Panc1 (cell line): ENCODE measurements at regions not wholly inside any gene's neighbourhood (a gene's known extent, or its start where the extent isn't known, plus 50 kb on each side); places are given as distances from the start of the nearest gene placed in this dataset.

Source experiments
- ATAC-seq: fragments of 200-7000 bp; cut with Tn5 transposase; 2 replicates; pipeline ENCODE4 v1.9.1; 2020; ENCODE audit warnings: mild to moderate bottlenecking, moderate library complexity
- BruUV-seq: library from RNA; stranded (reverse); fragments of 400-500 nt; replicated peaks from 2 replicates; lab custom pipeline; 2021; lab: Mats Ljungman, UMichigan
- CTCF ChIA-PET: fragments of 300-600 bp; sonication (Branson Sonifier 250); formaldehyde crosslinking; loops from one replicate; lab custom pipeline; 2022; ENCODE audit warnings: antibody characterized with exemption; lab: Charles Lee
- POLR2A ChIA-PET: fragments of 300-600 bp; sonication (Branson Sonifier 250); formaldehyde crosslinking; loops from one replicate; lab custom pipeline; 2022; ENCODE audit warnings: antibody characterized with exemption; lab: Charles Lee
- DNase-seq: peaks from one replicate; pipeline ENCODE4 v3.0.0-alpha.2; 2010; ENCODE audit warnings: low read depth, low spot score
- H3K27ac ChIP-seq: 2 replicates; pipeline ENCODE4 v1.5.1; 2011; ENCODE audit warnings: mild to moderate bottlenecking, low read length, inconsistent platforms
- H3K27me3 ChIP-seq: fragments of 200-500 bp; sonication (Bioruptor generic); 2 replicates; pipeline ENCODE4 v1.6.0; 2014; ENCODE audit warnings: low read length, inconsistent platforms; ENCODE audit not compliant: control insufficient read depth, insufficient read depth
- H3K36me3 ChIP-seq: fragments of 200-500 bp; sonication (Bioruptor generic); 2 replicates; pipeline ENCODE4 v1.5.1; 2014; ENCODE audit warnings: inconsistent platforms, mild to moderate bottlenecking, low read length, moderate library complexity; ENCODE audit not compliant: control insufficient read depth, insufficient read depth
- H3K4me1 ChIP-seq: 2 replicates; pipeline ENCODE4 v1.5.1; 2011; ENCODE audit warnings: inconsistent platforms, mild to moderate bottlenecking, low read length, moderate library complexity; ENCODE audit not compliant: control insufficient read depth, insufficient read depth
- H3K4me3 ChIP-seq, 2 experiments: 2 replicates each; pipeline ENCODE4 v1.5.1; 2011 to 2012; ENCODE audit warnings: low read depth in 2 of 2, low read length in 2 of 2, mild to moderate bottlenecking in 2 of 2, inconsistent platforms in 1 of 2, moderate library complexity in 1 of 2
- H3K9me3 ChIP-seq: fragments of 200-500 bp; sonication (Bioruptor generic); 2 replicates; pipeline ENCODE4 v1.5.1; 2014; ENCODE audit warnings: low read depth, mild to moderate bottlenecking, inconsistent platforms, low read length, moderate library complexity; ENCODE audit not compliant: control insufficient read depth, insufficient read depth
- POLR2AphosphoS5 ChIP-seq: IDR thresholded peaks from 2 replicates; pipeline ENCODE4 v1.6.1; 2012; ENCODE audit warnings: mild to moderate bottlenecking, low read depth, low read length, moderate library complexity
- REST ChIP-seq, 2 experiments: IDR thresholded peaks; 2 replicates each; pipeline ENCODE4 v1.6.1; 2011 to 2012; ENCODE audit warnings: low read depth in 2 of 2, control low read depth in 1 of 2, low read length in 1 of 2, mild to moderate bottlenecking in 1 of 2, moderate library complexity in 1 of 2; ENCODE audit not compliant: insufficient read depth in 1 of 2
- SIN3A ChIP-seq: IDR thresholded peaks from 2 replicates; pipeline ENCODE4 v1.6.1; 2012; ENCODE audit warnings: low read depth, mild to moderate bottlenecking, low read length, moderate library complexity, borderline replicate concordance; ENCODE audit not compliant: insufficient read depth
- TCF7L2 ChIP-seq: IDR thresholded peaks from 2 replicates; pipeline ENCODE4 v1.6.1; 2011; ENCODE audit warnings: mild to moderate bottlenecking, low read depth, low read length, inconsistent platforms
- in situ Hi-C: cut with HindIII; loops from 2 replicates; pipeline ENCODE4 v1.10.0; 2016; ENCODE audit warnings: low sequenced_read_pairs, low pct_unique_long_range_greater_than_20kb
- intact Hi-C: fragments of 100-400 bp; cut with micrococcal nuclease; formaldehyde crosslinking; loops from one replicate; pipeline ENCODE4 v1.10.0; 2022; ENCODE audit not compliant: unreplicated experiment
- TF ChIP-seq, protein P1 (sequence below): fragments of 450-650 bp; IDR thresholded peaks from 2 replicates; pipeline ENCODE4 v1.5.1; 2017; ENCODE audit warnings: mild to moderate bottlenecking

DNA sequence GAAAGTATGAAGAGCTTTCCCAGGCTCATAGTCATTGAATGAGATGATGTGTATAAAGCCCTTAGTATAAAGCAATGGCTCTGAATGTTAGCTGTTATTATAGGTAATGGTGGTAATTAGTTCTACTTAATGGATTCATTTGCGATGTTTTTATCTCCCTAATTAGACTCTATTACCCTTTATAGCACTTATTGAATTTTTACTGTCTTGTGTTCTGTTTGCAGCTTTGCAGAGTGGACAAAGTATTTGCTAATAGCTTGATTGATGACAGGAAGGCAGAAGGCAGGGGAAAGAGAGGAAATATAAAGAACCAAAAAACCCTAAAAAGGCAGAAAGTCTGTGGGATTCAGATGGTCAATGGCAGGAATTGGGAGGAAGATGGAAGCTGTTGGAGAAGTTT lies 524.4 kb upstream of the SPRY2 start:
- no peaks in the 10 kb centered on the region for H3K4me1 ChIP-seq
- ChIA-PET CTCF (no interaction called here), POLR2A (no interaction called here)
- H3K27me3 ChIP-seq: no peaks in the 10 kb centered on the region
- no peaks in the 10 kb centered on the region for H3K9me3 ChIP-seq
- H3K4me3 ChIP-seq: no peak overlapping the region
- TF ChIP-seq POLR2AphosphoS5: no peak
- TF ChIP-seq, protein P1, sequence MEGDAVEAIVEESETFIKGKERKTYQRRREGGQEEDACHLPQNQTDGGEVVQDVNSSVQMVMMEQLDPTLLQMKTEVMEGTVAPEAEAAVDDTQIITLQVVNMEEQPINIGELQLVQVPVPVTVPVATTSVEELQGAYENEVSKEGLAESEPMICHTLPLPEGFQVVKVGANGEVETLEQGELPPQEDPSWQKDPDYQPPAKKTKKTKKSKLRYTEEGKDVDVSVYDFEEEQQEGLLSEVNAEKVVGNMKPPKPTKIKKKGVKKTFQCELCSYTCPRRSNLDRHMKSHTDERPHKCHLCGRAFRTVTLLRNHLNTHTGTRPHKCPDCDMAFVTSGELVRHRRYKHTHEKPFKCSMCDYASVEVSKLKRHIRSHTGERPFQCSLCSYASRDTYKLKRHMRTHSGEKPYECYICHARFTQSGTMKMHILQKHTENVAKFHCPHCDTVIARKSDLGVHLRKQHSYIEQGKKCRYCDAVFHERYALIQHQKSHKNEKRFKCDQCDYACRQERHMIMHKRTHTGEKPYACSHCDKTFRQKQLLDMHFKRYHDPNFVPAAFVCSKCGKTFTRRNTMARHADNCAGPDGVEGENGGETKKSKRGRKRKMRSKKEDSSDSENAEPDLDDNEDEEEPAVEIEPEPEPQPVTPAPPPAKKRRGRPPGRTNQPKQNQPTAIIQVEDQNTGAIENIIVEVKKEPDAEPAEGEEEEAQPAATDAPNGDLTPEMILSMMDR: no peak
- no peak for TF ChIP-seq REST (IDR thresholded peaks at IDR 0.05; ENCODE audit: insufficient read depth in 1 of 2, low read depth in 2 of 2, low read length in 1 of 2)
- TF ChIP-seq TCF7L2: no peak
- no peak for TF ChIP-seq SIN3A
- ATAC-seq: no peak
- BruUV-seq: no TSS peak
- DNase-seq: no peak
- intact Hi-C loops: no loop called here
- in situ Hi-C loops: no loop called here
- no peaks in the 10 kb centered on the region for H3K36me3 ChIP-seq
- H3K27ac ChIP-seq: no peak overlapping the region

GRCh38 chr13:80862456-80862855 lies 521.5 kb upstream of the SPRY2 start:
- intact Hi-C loops (no loop called here), in situ Hi-C loops (no loop called here)
- Histone ChIP-seq H3K36me3 (no peaks in the 10 kb centered on the region), H3K4me1 (no peaks in the 10 kb centered on the region), H3K9me3 (no peaks in the 10 kb centered on the region), H3K27ac (no peak overlapping the region), H3K4me3 (no peak overlapping the region), H3K27me3 (no peaks in the 10 kb centered on the region)
- ChIA-PET CTCF (no interaction called here), POLR2A (no interaction called here)
- DNase-seq (no peak), ATAC-seq (no peak)
- no peak for TF ChIP-seq REST (IDR thresholded peaks at IDR 0.05; ENCODE audit: insufficient read depth in 1 of 2, low read depth in 2 of 2, low read length in 1 of 2)
- TF ChIP-seq POLR2AphosphoS5: no peak
- TF ChIP-seq TCF7L2: no peak
- TF ChIP-seq, protein P1: no peak
- no peak for TF ChIP-seq SIN3A
- no TSS peak for BruUV-seq
